Naive thymus-derived CD8-positive, alpha-beta T cell (primary cell): ENCODE measurements at regions not wholly inside any gene's neighbourhood (a gene's known extent, or its start where the extent isn't known, plus 50 kb on each side); places are given as distances from the start of the nearest gene placed in this dataset.
A peak's percentile ranks its signal among the peaks of the same experiment; 100 is the strongest.
"Not testable (repeated sequence)": the region's sequence is repeated elsewhere in the genome, so short reads cannot be mapped to it uniquely, and the experiment has no call there.

ENCODE experiments used
- ATAC-seq, 2 donors: fragments of 150-1000 bp; cut with Tn5 transposase in 1 of 2; sonication (Bioruptor Pico), chemical (Tn5 transposase) in 1 of 2; 1 replicate in 1 of 2; 2 replicates in 1 of 2; pipeline ENCODE4 v1.10.0; 2021; ENCODE audit warnings: mild to moderate bottlenecking in 2 of 2, moderate library complexity in 2 of 2
- POLR2A ChIA-PET: fragments of 350-600 bp; sonication (Branson Sonifier 250); formaldehyde crosslinking; loops from one replicate; lab custom pipeline; 2021; ENCODE audit warnings: antibody characterized with exemption; lab: Charles Lee
- DNase-seq, 10 donors: peaks; one replicate each; pipeline versions ENCODE4 v3.0.0 to v3.0.0-alpha.2; 2020 to 2022
- H3K27ac Mint-ChIP-seq, 10 donors: one replicate each; pipeline ENCODE4 v1.8.0; 2020 to 2022; ENCODE audit warnings: mild to moderate bottlenecking in 10 of 10, mixed read lengths in 10 of 10, moderate library complexity in 4 of 10, inconsistent platforms in 1 of 10
- H3K27me3 Mint-ChIP-seq, 5 donors: one replicate each; pipeline ENCODE4 v1.8.0; 2021 to 2022; ENCODE audit warnings: mixed read lengths in 5 of 5
- H3K36me3 Mint-ChIP-seq, 3 donors: one replicate each; pipeline ENCODE4 v1.8.0; 2020 to 2022; ENCODE audit warnings: mixed read lengths in 3 of 3, mild to moderate bottlenecking in 2 of 3, inconsistent platforms in 1 of 3
- H3K4me1 Mint-ChIP-seq, 4 donors: one replicate each; pipeline ENCODE4 v1.8.0; 2021 to 2022; ENCODE audit warnings: mixed read lengths in 4 of 4
- H3K4me3 Mint-ChIP-seq, 10 donors: one replicate each; pipeline ENCODE4 v1.8.0; 2020 to 2022; ENCODE audit warnings: mild to moderate bottlenecking in 10 of 10, mixed read lengths in 10 of 10, moderate library complexity in 6 of 10, inconsistent platforms in 1 of 10
- H3K9me3 Mint-ChIP-seq, 9 donors: one replicate each; pipeline ENCODE4 v1.8.0; 2020 to 2022; ENCODE audit warnings: mixed read lengths in 9 of 9, mild to moderate bottlenecking in 3 of 9, inconsistent platforms in 1 of 9, moderate library complexity in 1 of 9

GRCh38 chr19:13644645-13645044 lies 119.7 kb upstream of the MRI1 start:
- no peaks in the 10 kb centered on the region for H3K4me1 Mint-ChIP-seq
- peaks cover 0 to 1% (median 0%) of the 10 kb centered on the region in 3 donors for H3K36me3 Mint-ChIP-seq
- H3K9me3 Mint-ChIP-seq, result peaks cover 0 to 4% (median 0%) of the 10 kb centered on the region in 9 donors
- DNase-seq (no peak), ATAC-seq (no peak)
- no peak overlapping the region for H3K4me3 Mint-ChIP-seq
- no peak overlapping the region for H3K27ac Mint-ChIP-seq
- H3K27me3 Mint-ChIP-seq, result peaks cover 0 to 18% (median 2%) of the 10 kb centered on the region in 5 donors
- POLR2A ChIA-PET, result no interaction called here

DNA sequence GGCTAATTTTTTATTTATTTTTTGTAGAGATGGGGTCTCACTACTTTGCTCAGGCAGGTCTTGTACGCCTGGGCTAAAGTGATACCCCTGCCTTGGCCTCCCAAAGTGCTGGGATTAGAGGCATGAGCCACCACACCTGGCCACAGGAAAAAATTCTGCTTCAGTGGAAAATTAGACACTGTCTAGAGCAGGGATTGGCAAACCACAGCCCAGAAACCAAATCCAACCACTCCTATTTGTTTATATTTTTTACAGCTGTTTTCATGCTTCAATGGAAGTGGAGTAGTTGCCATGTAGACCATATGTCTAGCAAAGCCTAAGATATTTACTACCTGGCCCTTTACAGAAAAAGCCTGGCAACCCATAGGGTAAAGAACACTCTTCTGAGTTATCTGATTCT lies 123.7 kb upstream of the MRI1 start:
- Mint-ChIP-seq H3K9me3 (peaks cover 0 to 9% (median 3%) of the 10 kb centered on the region in 9 donors), H3K27ac (no peak overlapping the region), H3K36me3 (peaks cover 0 to 9% (median 3%) of the 10 kb centered on the region in 3 donors), H3K4me3 (no peak overlapping the region), H3K4me1 (no peaks in the 10 kb centered on the region), H3K27me3 (peaks cover 8 to 33% (median 18%) of the 10 kb centered on the region in 5 donors)
- ATAC-seq, result no peak
- no peak for DNase-seq
- POLR2A ChIA-PET, result no interaction called here

DNA sequence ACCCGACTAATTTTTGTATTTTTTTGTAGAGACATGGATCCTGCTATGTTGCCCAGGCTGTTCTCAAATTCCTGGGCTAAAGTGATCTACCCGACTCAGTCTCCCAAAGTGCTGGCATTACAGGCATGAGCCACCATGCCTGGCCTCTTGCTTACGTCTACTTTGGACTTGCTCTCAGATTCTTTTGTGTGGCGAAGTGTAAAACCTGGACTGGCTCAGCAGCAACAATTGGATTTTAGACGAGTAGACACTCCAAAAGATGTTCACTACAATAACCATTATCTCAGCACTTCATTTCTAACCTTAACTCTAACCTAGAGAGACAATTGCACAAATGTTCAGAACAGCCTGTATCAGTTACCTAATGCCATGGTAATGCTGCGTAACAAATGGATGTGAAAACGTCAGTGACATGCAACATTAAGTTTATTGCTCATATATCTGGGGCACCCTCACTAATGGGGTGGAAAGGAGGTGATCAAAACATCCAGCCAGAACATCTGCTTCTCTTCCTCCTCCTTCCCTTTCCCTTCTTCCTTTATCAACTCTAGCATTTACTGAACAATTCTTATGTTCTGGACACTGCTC lies 124.9 kb upstream of the MRI1 start:
- Mint-ChIP-seq H3K4me3 (no peak overlapping the region), H3K9me3 (peaks cover 0 to 9% (median 2%) of the 10 kb centered on the region in 9 donors), H3K4me1 (no peaks in the 10 kb centered on the region), H3K36me3 (peaks cover 0 to 9% (median 3%) of the 10 kb centered on the region in 3 donors), H3K27ac (no peak overlapping the region), H3K27me3 (peaks cover 8 to 33% (median 19%) of the 10 kb centered on the region in 5 donors)
- DNase-seq (no peak), ATAC-seq (no peak)
- POLR2A ChIA-PET, result interaction anchor here (0.7 kb wide), 1 partner anchor 9 kb away, joined by 4 read pairs; no protein-coding TSS in a partner anchor

GRCh38 chr19:13637664-13638063 lies 126.7 kb upstream of the MRI1 start:
- POLR2A ChIA-PET, result no interaction called here
- ATAC-seq, result no peak
- Mint-ChIP-seq H3K27me3 (peaks cover 8 to 35% (median 19%) of the 10 kb centered on the region in 5 donors), H3K36me3 (peaks cover 0 to 9% (median 3%) of the 10 kb centered on the region in 3 donors), H3K9me3 (peaks cover 0 to 9% (median 2%) of the 10 kb centered on the region in 9 donors), H3K4me3 (no peak overlapping the region), H3K27ac (no peak overlapping the region), H3K4me1 (peaks cover 0 to 3% (median 0%) of the 10 kb centered on the region in 4 donors)
- no peak for DNase-seq

DNA sequence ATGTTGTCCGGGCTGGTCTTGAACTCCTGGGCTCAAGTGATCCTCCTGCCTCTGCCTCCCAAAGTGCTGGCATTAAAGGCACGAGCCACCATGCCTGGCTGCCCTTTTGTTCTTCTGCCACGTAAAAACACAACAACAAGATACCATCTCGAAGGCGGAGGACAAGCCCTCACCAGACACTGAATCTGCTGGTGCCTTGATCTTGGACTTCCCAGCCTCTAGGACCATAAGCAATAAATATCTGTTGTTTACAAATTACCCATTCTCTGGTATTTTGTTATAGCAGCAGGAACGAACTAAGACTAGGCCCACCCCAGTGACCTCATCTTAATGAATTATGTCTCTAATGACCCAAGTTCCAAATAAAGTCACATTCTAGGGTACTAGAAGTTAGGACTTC lies 128.4 kb upstream of the CACNA1A start:
- DNase-seq (no peak), ATAC-seq (no peak)
- Mint-ChIP-seq H3K27ac (no peak overlapping the region), H3K9me3 (peaks cover 0 to 9% (median 2%) of the 10 kb centered on the region in 9 donors), H3K27me3 (peaks cover 10 to 33% (median 23%) of the 10 kb centered on the region in 5 donors), H3K4me3 (no peak overlapping the region), H3K36me3 (peaks cover 0 to 8% (median 3%) of the 10 kb centered on the region in 3 donors), H3K4me1 (peaks cover 0 to 3% (median 0%) of the 10 kb centered on the region in 4 donors)
- POLR2A ChIA-PET, result no interaction called here

DNA sequence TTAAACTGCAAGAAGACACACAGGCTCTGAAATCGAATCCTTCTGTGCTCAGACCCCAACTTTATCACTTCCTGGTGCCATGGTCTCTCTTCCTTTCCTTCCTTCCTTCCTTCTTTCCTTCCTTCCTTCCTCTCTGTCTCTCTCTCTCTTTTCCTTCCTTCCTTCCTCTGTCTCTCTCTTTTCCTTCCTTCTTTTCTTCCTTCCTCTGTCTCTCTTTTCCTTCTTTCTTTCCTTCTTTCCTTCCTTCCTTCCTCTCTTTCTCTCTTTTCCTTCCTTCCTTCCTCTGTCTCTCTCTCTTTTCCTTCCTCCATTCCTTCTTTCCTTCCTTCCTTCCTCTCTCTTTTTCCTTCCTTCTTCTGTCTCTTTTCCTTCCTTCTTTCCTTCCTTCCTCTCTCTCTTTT lies 127.2 kb upstream of the CACNA1A start:
- Mint-ChIP-seq H3K27me3 (peaks cover 7 to 29% (median 17%) of the 10 kb centered on the region in 5 donors), H3K4me1 (peaks cover 0 to 3% (median 0%) of the 10 kb centered on the region in 4 donors), H3K4me3 (no peak overlapping the region), H3K9me3 (peaks cover 0 to 3% (median 0%) of the 10 kb centered on the region in 9 donors), H3K36me3 (peaks cover 0 to 4% (median 0%) of the 10 kb centered on the region in 3 donors), H3K27ac (peak overlapping the region in 1 of 10 donors; percentile 84)
- no peak for DNase-seq
- ATAC-seq, result no peak
- POLR2A ChIA-PET, result interaction anchor here (0.6 kb wide), 1 partner anchor 589 kb away, joined by 3 read pairs; no protein-coding TSS in a partner anchor

- ATAC-seq (no peak), DNase-seq (no peak)
- POLR2A ChIA-PET, result no interaction called here
- H3K27me3 Mint-ChIP-seq, result peaks cover 7 to 29% (median 21%) of the 10 kb centered on the region in 5 donors
- no peak overlapping the region for H3K4me3 Mint-ChIP-seq
- H3K4me1 Mint-ChIP-seq, result peaks cover 0 to 3% (median 0%) of the 10 kb centered on the region in 4 donors
- peaks cover 0 to 4% (median 0%) of the 10 kb centered on the region in 3 donors for H3K36me3 Mint-ChIP-seq
- no peak overlapping the region for H3K27ac Mint-ChIP-seq
- peaks cover 0 to 3% (median 0%) of the 10 kb centered on the region in 9 donors for H3K9me3 Mint-ChIP-seq
These were observed 126.8 kb upstream of the CACNA1A start for GRCh38 chr19:13633109-13633508.

DNA sequence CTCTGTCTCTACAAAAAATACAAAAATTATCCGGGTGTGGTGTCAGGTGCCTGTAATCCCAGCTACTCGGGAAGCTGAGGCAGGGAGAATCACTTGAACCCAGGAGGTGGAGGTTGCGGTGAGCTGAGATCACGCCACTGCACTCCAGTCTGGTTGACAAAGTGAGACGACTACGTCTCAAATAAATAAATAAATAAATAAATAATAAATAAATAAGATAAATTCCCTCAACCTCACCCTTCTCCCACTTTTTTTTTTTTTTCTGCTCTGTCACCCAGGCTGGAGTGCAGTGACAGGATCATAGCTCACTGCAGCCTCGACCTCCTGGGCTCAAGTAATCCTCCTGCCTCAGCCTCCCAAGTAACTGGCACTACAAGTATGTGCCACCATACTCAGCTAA lies 125.9 kb upstream of the CACNA1A start:
- H3K9me3 Mint-ChIP-seq, ATAC-seq, H3K4me1 Mint-ChIP-seq, H3K4me3 Mint-ChIP-seq, POLR2A ChIA-PET, H3K27ac Mint-ChIP-seq, DNase-seq, H3K36me3 Mint-ChIP-seq: not testable (repeated sequence)
- H3K27me3 Mint-ChIP-seq, result peaks cover 7 to 24% (median 21%) of the 10 kb centered on the region in 5 donors

- peaks cover 10 to 33% (median 20%) of the 10 kb centered on the region in 5 donors for H3K27me3 Mint-ChIP-seq
- no peaks in the 10 kb centered on the region for H3K36me3 Mint-ChIP-seq
- H3K27ac Mint-ChIP-seq, result no peak overlapping the region
- POLR2A ChIA-PET, result no interaction called here
- ATAC-seq (no peak), DNase-seq (no peak)
- H3K9me3 Mint-ChIP-seq, result no peaks in the 10 kb centered on the region
- H3K4me3 Mint-ChIP-seq, result no peak overlapping the region
- peaks cover 0 to 3% (median 0%) of the 10 kb centered on the region in 4 donors for H3K4me1 Mint-ChIP-seq
These were observed 123.5 kb upstream of the CACNA1A start for GRCh38 chr19:13629687-13630357.

DNA sequence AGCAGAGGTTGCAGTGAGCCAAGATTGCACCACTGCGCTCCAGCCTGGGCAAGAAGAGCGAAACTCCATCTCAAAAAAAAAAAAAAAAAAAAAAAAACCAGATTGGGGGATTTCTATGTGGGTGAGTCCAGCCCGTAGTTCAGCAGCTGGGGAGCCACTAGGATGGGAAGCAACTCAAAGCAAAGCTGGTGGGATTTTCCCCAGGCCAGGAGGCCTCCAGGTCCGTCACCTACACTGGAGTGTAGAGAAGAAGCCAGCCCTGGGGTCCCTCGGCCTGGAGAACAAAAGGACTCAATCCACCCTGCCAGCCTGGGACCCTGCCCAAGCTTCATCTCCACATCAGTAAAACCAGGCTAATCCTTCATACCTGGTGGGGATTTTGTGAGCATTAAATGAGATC lies 121.3 kb upstream of the CACNA1A start:
- no peaks in the 10 kb centered on the region for H3K36me3 Mint-ChIP-seq
- H3K4me3 Mint-ChIP-seq, result no peak overlapping the region
- ATAC-seq (no peak), DNase-seq (no peak)
- no peaks in the 10 kb centered on the region for H3K9me3 Mint-ChIP-seq
- POLR2A ChIA-PET, result no interaction called here
- no peaks in the 10 kb centered on the region for H3K4me1 Mint-ChIP-seq
- peaks cover 21 to 56% (median 34%) of the 10 kb centered on the region in 5 donors for H3K27me3 Mint-ChIP-seq
- no peak overlapping the region for H3K27ac Mint-ChIP-seq

DNA sequence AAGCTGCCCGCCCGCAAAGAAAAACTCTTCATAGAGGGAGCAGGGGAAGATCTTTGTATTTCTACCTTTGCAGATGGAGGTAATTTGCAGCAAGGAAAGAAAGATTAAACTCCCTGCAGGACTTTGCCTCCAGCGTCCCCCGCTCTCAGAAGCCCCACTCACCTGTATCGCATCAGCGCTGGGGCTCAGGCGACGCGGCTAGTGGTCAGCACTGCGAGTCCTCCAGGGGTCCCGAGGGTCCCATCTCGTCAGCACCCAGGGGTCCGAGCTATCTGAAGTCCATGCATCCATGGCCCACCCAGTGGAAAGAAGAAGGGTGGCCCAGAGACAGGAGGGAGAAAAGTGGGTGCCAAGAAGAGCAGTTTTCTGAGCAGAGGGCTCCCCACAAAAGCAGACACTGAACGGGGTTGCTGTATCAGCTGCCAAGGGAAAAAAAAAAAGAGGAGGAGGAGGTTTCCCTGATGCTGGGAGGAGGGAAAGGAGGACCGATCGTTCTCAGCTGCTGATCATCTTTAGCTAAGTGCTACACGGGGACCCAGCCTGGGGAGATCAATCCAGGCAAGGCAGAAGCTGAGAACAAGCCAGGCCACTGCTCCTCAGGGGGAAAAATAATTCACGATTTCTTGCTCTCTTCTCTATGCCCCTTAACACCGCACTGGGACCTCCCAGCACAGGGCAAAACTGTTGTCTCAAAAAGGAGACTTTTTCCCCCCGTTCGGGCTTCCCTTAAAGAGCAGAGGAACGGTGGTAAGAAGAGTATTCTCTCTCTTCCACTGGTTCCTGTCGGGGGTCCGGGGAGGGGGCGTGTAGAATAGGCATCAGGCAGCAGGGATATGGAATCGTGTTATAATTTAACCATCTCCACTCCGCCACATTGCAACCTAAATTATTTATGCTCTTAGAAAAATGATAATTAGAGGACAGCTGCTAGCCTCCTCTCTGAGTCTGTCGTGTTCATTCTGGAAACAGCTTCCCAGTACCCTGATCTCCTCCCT lies 117.7 kb upstream of the CACNA1A start:
- no peak for ATAC-seq
- no peaks in the 10 kb centered on the region for H3K4me1 Mint-ChIP-seq
- no peaks in the 10 kb centered on the region for H3K9me3 Mint-ChIP-seq
- H3K4me3 Mint-ChIP-seq, result no peak overlapping the region
- H3K27ac Mint-ChIP-seq, result peak overlapping the region in 1 of 10 donors; percentile 81
- H3K27me3 Mint-ChIP-seq, result peaks cover 22 to 57% (median 46%) of the 10 kb centered on the region in 5 donors
- DNase-seq, result no peak
- POLR2A ChIA-PET, result interaction anchor here (0.5 to 0.7 kb wide), 2 partner anchors 8 to 18 kb away, joined by 3 read pairs; no protein-coding TSS in a partner anchor
- no peaks in the 10 kb centered on the region for H3K36me3 Mint-ChIP-seq
